Testis (tissue), 2 donors: ENCODE measurements at regions not wholly inside any gene's neighbourhood (a gene's known extent, or its start where the extent isn't known, plus 50 kb on each side); places are given as distances from the start of the nearest gene placed in this dataset.

Experiments
- DNase-seq: peaks from one replicate; pipeline ENCODE4 v3.0.0-alpha.2; 2019
- H3K27ac ChIP-seq, 2 donors: fragments of 200-600 bp; sonication (generic); one replicate each; pipeline ENCODE4 v1.5.1; 2019
- H3K27me3 ChIP-seq: fragments of 200-600 bp; sonication (generic); one replicate; pipeline ENCODE4 v1.5.1; 2019
- H3K36me3 ChIP-seq: fragments of 200-600 bp; sonication (generic); one replicate; pipeline ENCODE4 v1.5.1; 2017; ENCODE audit warnings: low read depth; ENCODE audit errors: missing control alignments
- H3K4me1 ChIP-seq: fragments of 200-600 bp; sonication (generic); one replicate; pipeline ENCODE4 v1.5.1; 2019
- H3K4me3 ChIP-seq, 2 donors: fragments of 200-600 bp; sonication (generic); one replicate each; pipeline ENCODE4 v1.5.1; 2017 to 2019
- H3K9me3 ChIP-seq: fragments of 200-600 bp; sonication (generic); one replicate; pipeline ENCODE4 v1.5.1; 2017
- POLR2A ChIP-seq: fragments of 450-650 bp; IDR thresholded peaks from one replicate; pipeline ENCODE4 v1.6.1; 2017; ENCODE audit warnings: antibody characterized with exemption, mild to moderate bottlenecking, moderate library complexity
- WGBS, 2 donors: methylation state at CpG; one replicate each; pipeline ENCODE4 v1.1.5; 2018; 5-methylcytosine and 5-hydroxymethylcytosine counted together
- intact Hi-C: fragments of 100-400 bp; cut with DNase I; formaldehyde crosslinking; loops from one replicate; pipeline ENCODE4 v1.15.1; 2023; ENCODE audit warnings: low total_unique reads
- TF ChIP-seq, protein P1 (sequence below), 3 experiments: fragments of 450-650 bp in 2 of 3; fragments of 200-600 bp in 1 of 3; sonication (generic) in 1 of 3; IDR thresholded peaks; one replicate each; pipeline ENCODE4 v1.5.1; 2016 to 2019; ENCODE audit warnings: antibody characterized with exemption in 3 of 3, mild to moderate bottlenecking in 2 of 3, moderate library complexity in 1 of 3

DNA sequence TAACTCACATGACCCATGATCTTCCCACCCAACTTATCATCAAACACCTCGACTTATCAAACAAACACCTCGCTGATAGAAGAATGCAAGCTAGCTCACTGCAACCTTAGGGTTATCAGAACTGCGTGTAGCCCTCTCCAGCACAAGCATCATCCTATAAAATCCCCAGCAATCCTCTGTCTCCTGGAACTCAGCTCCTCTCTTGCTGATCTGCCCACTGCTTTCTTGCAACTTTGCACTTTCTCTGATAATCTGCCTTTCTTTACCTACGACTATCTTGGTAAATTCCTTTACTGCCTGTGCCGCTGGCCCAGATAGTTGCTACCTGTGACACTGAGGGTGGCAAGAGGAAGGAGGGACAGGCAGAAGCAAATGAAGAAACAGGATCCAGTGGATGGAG, 210.9 kb downstream of the ACTR3B start:
- no peak for DNase-seq
- Histone ChIP-seq H3K27me3 (no peaks in the 10 kb centered on the region), H3K27ac (no peak overlapping the region), H3K4me3 (no peak overlapping the region), H3K36me3 (no peaks in the 10 kb centered on the region), H3K9me3 (no peaks in the 10 kb centered on the region), H3K4me1 (no peaks in the 10 kb centered on the region)
- WGBS, 2 donors, result 91 to 93% methylated on average over 5 of the region's 5 CpGs
- TF ChIP-seq, protein P1, sequence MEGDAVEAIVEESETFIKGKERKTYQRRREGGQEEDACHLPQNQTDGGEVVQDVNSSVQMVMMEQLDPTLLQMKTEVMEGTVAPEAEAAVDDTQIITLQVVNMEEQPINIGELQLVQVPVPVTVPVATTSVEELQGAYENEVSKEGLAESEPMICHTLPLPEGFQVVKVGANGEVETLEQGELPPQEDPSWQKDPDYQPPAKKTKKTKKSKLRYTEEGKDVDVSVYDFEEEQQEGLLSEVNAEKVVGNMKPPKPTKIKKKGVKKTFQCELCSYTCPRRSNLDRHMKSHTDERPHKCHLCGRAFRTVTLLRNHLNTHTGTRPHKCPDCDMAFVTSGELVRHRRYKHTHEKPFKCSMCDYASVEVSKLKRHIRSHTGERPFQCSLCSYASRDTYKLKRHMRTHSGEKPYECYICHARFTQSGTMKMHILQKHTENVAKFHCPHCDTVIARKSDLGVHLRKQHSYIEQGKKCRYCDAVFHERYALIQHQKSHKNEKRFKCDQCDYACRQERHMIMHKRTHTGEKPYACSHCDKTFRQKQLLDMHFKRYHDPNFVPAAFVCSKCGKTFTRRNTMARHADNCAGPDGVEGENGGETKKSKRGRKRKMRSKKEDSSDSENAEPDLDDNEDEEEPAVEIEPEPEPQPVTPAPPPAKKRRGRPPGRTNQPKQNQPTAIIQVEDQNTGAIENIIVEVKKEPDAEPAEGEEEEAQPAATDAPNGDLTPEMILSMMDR (IDR thresholded peaks at IDR 0.05), result no peak
- TF ChIP-seq POLR2A, result no peak
- intact Hi-C loops, result no loop called here

DNA sequence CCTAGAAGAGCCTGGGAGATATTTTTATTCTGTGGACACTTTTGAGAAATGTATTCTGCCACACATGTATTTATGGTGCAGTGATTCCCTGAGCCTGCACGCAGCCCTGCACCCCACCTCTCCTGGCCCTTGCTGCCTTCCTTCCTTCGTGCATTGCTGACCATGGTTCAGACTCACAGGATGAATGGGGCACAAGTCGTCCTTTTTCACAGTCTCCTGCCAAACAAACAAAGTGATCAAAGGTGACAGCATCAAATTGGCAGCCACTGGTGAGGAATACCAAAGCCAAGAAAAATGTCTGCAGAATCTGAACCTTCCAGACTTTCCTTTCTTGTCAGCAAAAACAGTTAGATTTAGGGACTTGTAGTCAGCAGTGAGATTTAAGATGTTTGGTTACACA, 215.0 kb downstream of the ACTR3B start:
- H3K4me1 ChIP-seq, result peaks cover 3% of the 10 kb centered on the region
- H3K36me3 ChIP-seq, result no peaks in the 10 kb centered on the region
- 24 to 52% methylated on average over 3 of the region's 3 CpGs for WGBS, 2 donors
- no peak for DNase-seq
- TF ChIP-seq, protein P1 (IDR thresholded peaks at IDR 0.05), result no peak
- intact Hi-C loops, result no loop called here
- no peaks in the 10 kb centered on the region for H3K27me3 ChIP-seq
- no peaks in the 10 kb centered on the region for H3K9me3 ChIP-seq
- no peak overlapping the region for H3K4me3 ChIP-seq
- no peak overlapping the region for H3K27ac ChIP-seq

DNA sequence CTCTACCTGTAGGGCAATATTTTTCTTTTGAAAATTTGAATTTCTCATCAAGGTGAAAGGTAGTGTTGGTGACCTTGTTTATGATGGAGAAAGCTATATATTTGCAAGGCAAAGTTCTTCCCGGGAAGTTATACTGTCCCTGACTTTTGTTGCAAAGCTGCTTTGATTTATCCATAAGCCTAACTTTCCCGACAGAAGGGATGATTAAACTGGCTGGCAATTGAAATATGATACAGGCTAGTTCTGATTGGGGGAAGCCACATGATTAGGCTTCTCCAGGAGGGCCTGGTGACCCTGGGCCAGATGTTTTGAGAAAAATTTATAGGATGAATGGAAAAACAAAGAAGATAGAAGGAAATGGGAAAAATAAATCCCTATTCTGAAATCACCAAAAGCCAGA, 215.5 kb downstream of the ACTR3B start:
- DNase-seq, result no peak
- H3K36me3 ChIP-seq, result no peaks in the 10 kb centered on the region
- H3K9me3 ChIP-seq, result no peaks in the 10 kb centered on the region
- TF ChIP-seq, protein P1 (IDR thresholded peaks at IDR 0.05), result no peak
- no peak for TF ChIP-seq POLR2A
- 26 to 46% methylated on average over 2 of the region's 2 CpGs for WGBS, 2 donors
- intact Hi-C loops, result no loop called here
- peaks cover 6% of the 10 kb centered on the region for H3K4me1 ChIP-seq
- no peaks in the 10 kb centered on the region for H3K27me3 ChIP-seq
- H3K4me3 ChIP-seq, result no peak overlapping the region
- H3K27ac ChIP-seq, result no peak overlapping the region

DNA sequence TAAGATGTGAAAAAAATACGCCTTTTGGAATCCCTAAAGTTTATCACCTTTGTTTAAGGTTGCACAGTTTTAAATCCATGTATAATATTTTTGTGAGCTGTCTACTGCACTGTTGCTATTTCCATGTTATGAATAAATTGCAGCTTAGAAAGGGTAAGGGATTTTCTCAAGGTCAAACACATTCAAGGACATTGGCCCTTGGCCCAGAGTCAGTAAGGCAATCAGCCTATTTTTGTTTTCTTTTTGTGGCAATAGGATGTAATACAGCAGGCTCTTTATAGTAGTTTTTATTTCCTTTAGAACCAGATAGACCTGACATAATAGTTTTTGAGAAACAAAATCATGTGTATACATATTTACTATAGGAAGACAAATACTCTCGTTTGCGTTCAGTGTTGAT, 219.8 kb downstream of the ACTR3B start:
- intact Hi-C loops, result no loop called here
- TF ChIP-seq POLR2A, result no peak
- Histone ChIP-seq H3K36me3 (no peaks in the 10 kb centered on the region), H3K4me3 (no peak overlapping the region), H3K27ac (no peak overlapping the region), H3K4me1 (peaks cover 6% of the 10 kb centered on the region), H3K9me3 (no peaks in the 10 kb centered on the region), H3K27me3 (no peaks in the 10 kb centered on the region)
- 31 to 45% methylated on average over 3 of the region's 3 CpGs for WGBS, 2 donors
- DNase-seq, result peak; percentile 56

DNA sequence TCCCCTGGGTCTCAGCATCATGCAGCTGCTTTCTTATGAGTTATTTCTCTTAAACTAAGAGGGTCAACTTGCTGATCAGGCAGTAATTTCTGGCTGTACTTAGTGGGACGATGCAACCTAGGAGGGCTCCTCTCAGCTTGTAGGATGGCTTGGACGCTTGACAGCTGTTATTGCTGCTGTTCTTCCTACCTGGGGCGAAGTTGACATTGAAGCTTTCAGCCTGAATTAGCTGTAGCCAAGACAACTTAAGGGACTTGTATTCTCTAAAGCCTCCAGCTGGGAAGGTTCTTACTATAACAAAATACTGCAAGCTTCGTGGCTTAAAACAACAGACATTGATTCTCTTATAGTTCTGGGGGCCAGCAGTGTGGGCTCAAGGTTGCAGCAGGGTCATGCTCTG, 224.9 kb downstream of the ACTR3B start:
- no peak overlapping the region for H3K4me3 ChIP-seq
- intact Hi-C loops, result no loop called here
- H3K27me3 ChIP-seq, result no peaks in the 10 kb centered on the region
- WGBS, 2 donors, result 49 to 51% methylated on average over 4 of the region's 4 CpGs
- no peak for DNase-seq
- H3K36me3 ChIP-seq, result no peaks in the 10 kb centered on the region
- no peaks in the 10 kb centered on the region for H3K9me3 ChIP-seq
- no peak overlapping the region for H3K27ac ChIP-seq
- no peak for TF ChIP-seq POLR2A
- TF ChIP-seq, protein P1 (IDR thresholded peaks at IDR 0.05), result no peak
- H3K4me1 ChIP-seq, result peaks cover 4% of the 10 kb centered on the region
